HG03571 (cell line): ENCODE measurements at regions not wholly inside any gene's neighbourhood (a gene's known extent, or its start where the extent isn't known, plus 50 kb on each side); places are given as distances from the start of the nearest gene placed in this dataset.

Experiments
- ATAC-seq: cut with Tn5 transposase; IDR thresholded peaks from one replicate; pipeline ENCODE4 v1.9.1; 2021; ENCODE audit not compliant: unreplicated experiment

DNA sequence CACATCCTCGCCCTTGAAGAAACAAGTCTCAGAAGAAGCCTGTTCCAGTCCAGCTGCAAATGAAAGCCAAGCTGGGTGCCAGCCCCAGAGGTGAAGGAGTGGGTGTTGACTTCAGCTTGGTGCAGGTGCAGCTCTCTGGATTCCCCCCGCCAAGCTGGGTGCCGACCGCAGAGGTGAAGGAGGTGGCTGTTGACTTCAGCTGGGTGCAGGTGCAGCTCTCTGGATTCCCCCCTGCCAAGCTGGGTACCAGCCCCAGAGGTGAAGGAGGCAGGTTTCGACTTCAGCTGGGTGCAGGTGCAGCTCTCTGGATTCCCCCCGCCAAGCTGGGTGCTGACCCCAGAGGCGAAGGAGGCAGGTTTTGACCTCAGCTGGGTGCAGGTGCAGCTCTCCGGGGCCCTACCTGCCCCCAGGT lies 1234.0 kb downstream of the TBC1D22A start:
- no peak for ATAC-seq

DNA sequence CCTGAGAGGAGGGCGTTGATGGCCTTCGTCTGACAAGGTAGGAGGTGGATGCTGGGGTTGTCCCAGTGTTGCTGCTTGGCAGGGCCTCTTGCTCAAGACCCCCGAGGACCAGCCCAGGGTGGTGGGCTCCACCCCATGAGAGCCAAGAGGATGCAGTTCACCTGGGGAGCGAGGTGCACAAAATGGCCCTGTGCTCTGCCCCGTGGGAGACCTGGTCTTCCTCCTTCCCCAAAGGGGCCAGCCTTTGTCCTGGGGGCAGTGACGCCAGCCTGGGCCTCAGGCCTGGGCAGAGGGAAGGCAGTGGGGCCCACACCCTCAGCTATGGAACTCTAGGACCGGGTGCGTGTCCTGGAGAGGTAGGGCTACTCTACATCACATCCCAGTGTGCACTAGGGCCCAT lies 1233.3 kb downstream of the TBC1D22A start:
- ATAC-seq = no peak

GRCh38 chr22:47995264-47995627 lies 1232.8 kb downstream of the TBC1D22A start:
- ATAC-seq = no peak

DNA sequence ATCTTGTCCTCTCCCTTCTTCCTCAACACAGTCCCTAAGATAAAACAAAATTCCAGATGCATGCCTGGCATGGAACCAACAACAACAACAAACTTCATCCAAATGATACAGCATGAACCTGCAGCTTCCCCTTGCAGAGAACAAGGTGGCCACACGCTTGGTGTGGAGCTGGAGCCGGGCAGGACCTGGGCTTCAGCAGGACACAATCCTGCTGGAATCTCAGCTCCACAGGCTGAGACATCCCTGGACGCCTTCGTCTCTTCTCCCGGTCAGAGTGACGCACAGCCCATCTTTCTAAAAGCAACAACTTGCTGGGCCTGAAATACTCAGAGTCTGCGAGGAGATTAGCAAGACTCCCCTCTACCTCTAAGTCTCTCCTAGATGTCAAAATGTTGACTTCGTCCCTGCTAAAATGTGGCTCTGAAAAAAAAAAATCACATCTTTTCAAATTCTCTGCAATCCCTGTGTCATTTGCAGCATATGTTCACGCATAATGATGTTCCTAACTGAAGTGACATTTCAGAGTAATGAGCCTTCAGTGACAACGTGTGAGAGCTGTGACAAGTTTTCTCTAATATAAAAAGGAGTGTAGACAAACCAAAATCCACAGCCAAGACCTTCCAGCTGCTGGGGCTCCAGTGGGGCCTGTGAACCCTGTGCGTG lies 1232.3 kb downstream of the TBC1D22A start:
- no peak for ATAC-seq

DNA sequence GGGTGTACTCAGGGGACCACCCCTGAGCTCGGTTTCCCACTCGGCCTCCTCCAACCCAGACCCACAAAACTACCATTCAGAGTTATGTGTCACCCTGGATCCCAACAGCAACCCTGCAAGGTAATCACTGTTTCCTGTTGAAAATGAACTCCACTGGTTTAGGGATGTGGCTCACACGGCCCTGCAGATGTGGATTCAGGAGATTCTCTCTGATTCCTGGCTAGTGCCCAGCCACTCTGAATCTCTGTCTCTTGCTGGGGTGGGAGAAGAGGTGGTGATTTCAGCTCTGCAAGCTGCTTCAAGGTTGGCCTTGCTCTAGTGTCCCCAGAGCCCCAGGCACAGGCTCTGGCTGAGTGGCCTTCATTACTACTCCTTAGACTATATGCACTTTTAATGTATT lies 1231.6 kb downstream of the TBC1D22A start:
- no peak for ATAC-seq

GRCh38 chr22:47990481-47990880 lies 1228.0 kb downstream of the TBC1D22A start:
- no peak for ATAC-seq

- ATAC-seq = no peak
Observed at GRCh38 chr22:47987885-47988515, 1225.5 kb downstream of the TBC1D22A start.

- no peak for ATAC-seq
Observed at GRCh38 chr22:47976219-47976618, 1213.8 kb downstream of the TBC1D22A start.

DNA sequence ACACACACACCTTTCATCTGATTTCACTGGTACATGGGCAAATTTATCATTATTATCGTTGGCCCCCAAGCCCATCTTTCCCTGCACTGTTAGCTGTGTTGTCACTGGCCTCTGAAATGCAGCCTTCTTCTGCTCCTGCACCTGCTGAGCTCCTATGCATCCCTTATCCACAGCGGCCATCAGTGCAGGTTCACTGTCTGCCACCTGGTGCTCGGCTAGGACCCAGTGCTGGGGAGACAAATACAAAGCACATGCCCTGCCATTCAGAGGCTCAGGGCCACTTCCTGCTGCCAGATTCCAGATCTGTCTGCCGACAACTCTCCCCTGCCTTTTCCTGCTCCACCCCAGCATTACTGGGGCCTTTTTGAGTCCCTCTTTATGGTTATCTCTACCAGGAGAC lies 1205.4 kb downstream of the TBC1D22A start:
- no peak for ATAC-seq

- no peak for ATAC-seq
Observed at GRCh38 chr22:47966316-47966715, 1203.9 kb downstream of the TBC1D22A start.

GRCh38 chr22:47965896-47966295 lies 1203.4 kb downstream of the TBC1D22A start:
- ATAC-seq = no peak

- ATAC-seq = no peak
Observed at GRCh38 chr22:47965066-47965465, 1202.6 kb downstream of the TBC1D22A start.

DNA sequence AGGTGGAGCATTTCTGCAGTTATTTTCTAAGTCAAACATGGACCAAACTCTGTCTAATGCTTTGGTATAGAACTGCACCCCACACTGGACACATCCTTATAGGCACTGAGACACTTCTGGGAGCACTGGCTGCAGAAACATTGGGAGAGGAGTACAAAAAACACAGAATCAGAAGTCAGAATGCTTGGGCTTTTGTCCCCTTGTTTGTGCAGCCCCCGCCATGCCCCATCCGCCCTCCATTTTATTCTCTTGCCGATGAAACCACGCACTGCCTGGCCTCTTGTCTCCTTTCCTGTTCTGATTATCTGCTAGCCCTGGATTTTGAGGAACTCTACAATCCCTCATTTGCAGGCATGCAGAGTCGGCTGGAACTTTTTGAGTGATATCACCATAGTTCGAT lies 1201.2 kb downstream of the TBC1D22A start:
- ATAC-seq = no peak

DNA sequence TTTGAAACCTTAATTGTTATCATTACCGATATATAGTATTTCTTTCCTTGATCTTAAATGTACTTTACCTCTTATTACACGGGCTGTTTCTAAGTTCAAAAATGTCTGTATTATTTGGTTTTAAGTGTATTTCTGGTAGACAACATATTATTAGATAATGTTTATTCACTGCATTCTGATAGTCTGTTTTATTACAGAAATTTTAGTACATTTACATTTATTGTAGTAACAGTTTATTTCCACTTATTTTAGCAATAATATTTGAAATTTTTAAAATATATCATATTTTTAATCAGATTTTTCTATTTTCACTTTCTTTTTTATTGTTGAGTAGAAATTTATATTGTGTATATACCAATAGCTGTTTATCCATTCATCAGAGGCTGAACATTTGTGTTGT lies 1195.2 kb downstream of the TBC1D22A start:
- ATAC-seq = no peak

DNA sequence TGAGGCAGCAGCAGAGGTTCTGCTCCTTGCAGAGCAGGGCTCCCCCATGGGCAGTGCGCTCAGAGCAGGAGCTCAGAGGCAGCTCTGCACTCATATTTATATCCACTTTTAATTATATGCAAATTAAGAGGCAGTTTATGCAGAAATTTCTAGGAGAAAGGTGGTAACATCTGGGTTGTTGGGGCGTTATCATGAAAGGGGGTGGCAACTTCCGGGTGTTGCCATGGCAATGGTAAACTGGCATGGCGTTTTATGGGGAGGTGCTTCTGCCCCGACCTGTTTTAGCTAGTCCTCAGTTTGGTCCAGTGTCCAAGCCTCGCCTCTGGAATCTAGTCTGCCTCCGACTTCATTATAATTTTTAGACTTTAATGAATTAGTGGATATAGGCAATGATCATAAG lies 1191.7 kb downstream of the TBC1D22A start:
- ATAC-seq = no peak

GRCh38 chr22:47944941-47945340 lies 1182.5 kb downstream of the TBC1D22A start:
- ATAC-seq = no peak

- ATAC-seq = no peak
Observed at GRCh38 chr22:47943729-47944700, 1181.6 kb downstream of the TBC1D22A start.

DNA sequence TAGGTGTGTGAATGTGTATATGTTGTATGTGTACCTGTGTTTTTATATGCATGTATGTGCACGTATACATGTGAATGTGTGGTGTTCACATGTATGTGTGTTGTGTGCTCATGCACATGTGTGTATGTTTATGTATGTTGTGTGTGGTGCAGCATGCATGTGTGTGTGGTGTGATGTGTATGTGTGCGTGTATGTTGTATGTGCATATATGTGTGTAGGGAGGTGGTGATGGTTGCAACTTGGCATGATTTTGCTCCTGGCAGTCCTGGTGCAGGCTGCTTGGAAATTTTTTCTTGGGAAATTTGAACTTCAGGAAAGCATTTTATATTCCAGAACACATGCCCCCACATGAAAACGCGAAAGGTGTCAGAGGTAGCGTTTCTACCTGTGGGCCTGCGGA lies 1177.8 kb downstream of the TBC1D22A start:
- ATAC-seq = no peak

- no peak for ATAC-seq
Observed at GRCh38 chr22:47933891-47934290, 1171.4 kb downstream of the TBC1D22A start.

DNA sequence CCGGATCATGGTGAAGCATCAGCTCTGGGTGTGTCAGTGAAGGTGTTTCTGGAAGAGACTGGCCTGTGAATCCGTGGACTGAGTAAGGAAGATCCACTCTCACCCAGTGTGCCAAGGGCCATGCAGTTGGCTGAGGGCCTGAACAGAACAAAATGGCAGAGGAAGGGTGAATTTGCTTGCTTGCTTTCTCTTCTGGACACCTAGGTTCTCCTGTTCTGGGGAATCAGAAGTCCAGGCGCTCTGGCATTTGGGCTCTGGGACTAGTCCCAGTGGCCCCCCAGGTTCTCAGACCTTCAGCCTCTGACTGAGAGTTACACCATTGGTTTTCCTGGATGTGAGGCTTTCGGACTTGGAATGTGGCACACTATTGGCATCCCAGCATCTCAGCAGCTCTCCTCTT lies 1170.8 kb downstream of the TBC1D22A start:
- ATAC-seq = no peak

DNA sequence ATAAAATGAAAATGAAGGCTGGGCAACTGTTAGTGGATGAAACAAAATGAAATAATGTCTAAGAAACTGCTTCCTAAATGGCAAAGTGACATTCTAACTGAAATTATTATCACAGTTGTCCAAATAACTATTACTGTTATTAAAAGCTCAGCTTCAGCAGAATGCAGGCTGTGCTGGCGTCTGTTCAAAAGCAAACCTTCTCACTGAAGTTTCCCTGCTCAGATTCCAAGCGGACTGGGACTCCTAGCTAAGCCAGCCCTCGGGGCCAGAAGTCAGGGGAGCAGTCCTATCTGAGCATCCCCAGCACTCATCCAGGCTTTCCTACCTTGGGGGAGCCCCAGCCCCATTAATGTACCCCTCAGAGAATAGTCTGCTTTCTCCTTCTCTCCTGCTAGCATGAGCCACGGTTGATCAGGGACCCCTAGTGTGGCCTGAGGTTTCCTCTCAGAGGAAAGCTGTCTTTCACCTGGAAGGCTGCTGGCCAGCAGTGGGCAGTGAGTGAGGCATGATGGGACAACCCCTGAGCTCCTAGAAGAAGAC lies 1167.3 kb downstream of the TBC1D22A start:
- no peak for ATAC-seq

DNA sequence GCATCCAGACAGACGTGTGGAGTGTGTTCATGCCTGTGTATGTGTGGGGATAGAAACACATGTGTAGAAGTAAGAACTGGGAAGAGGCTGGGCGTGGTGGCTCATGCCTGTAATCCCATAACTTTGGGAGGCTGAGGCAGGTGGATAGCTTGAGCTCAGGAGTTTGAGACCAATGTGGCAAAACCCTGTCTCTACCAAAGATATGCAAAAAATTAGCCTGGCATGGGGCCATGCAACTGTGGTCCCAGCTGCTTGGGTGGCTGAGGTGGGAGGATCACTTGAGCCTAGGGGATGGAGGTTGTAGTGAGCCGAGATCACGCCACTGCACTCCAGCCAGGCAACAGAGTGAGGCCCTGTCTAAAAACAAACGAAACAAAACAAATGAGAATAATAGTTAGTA lies 1166.6 kb downstream of the TBC1D22A start:
- ATAC-seq = no peak
